ENCODE measurements at regions not wholly inside any gene's neighbourhood (a gene's known extent, or its start where the extent isn't known, plus 50 kb on each side); places are given as distances from the start of the nearest gene placed in this dataset.

DNA sequence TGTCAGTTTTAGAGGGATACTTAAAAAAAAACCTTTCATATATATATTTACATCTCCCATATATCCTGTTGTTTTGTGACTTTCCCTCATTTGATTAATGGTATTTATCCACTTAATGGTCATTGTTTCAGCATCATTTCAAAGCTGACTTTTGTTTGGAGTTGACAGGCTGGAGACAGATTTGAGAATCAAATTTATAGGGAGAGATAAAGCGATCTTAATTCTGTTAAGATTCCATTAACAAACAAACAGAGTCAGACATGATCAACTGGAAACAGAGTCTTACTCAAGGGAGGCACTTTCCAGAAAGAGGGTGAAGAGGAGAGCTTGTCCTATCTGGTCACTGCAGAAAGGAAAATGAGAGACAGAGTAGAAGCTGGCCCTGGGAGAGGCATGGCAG lies 283.4 kb downstream of the TTLL7 start:
- Histone ChIP-seq H3K4ac (ENCODE audit: low read depth, low read length) (no peak overlapping the region), H3K9me3 (ENCODE audit: control insufficient read depth, insufficient read depth, low read length) (no peaks in the 10 kb centered on the region), H4K91ac (ENCODE audit: insufficient read depth, low read depth, low read length) (no peak overlapping the region), H4K5ac (ENCODE audit: low read depth, low read length) (no peak overlapping the region), H4K20me1 (ENCODE audit: insufficient read depth, low read length) (no peaks in the 10 kb centered on the region), H3K27ac (ENCODE audit: insufficient read depth, low read length) (no peak overlapping the region), H3K36me3 (ENCODE audit: control insufficient read depth, insufficient read depth, low read length) (no peaks in the 10 kb centered on the region), H2BK20ac (ENCODE audit: low read depth, low read length) (no peak overlapping the region), H3K23ac (ENCODE audit: low read depth, low read length) (no peak overlapping the region), H2BK15ac (ENCODE audit: low read depth, low read length) (no peak overlapping the region), H3K14ac (replicated peaks; ENCODE audit: low read depth, low read length) (no peak overlapping the region), H3K4me1 (ENCODE audit: control insufficient read depth, insufficient read depth, low read length) (no peaks in the 10 kb centered on the region), H3K9ac (ENCODE audit: low read depth, low read length) (no peak overlapping the region), H3K79me1 (ENCODE audit: low read depth in 1 of 2, low read length in 2 of 2) (no peaks in the 10 kb centered on the region), H2AK9ac (replicated peaks; ENCODE audit: low read depth, low read length, poor library complexity) (no peak overlapping the region), H2AK5ac (ENCODE audit: low read depth, low read length) (no peak overlapping the region), H3K56ac (ENCODE audit: extremely low read depth, insufficient read depth, low read length) (no peak overlapping the region), H2AFZ (replicated peaks; ENCODE audit: low read length, poor library complexity) (no peak overlapping the region), H2BK5ac (ENCODE audit: low read depth, low read length, poor library complexity, severe bottlenecking) (no peak overlapping the region), H3K4me2 (ENCODE audit: low read depth, low read length) (no peak overlapping the region), H3K4me3 (ENCODE audit: insufficient read depth, low read depth, low read length) (no peak overlapping the region), H3K9me1 (ENCODE audit: insufficient read depth, low read length) (no peaks in the 10 kb centered on the region), H3K27me3 (ENCODE audit: control insufficient read depth, insufficient read depth, low read length) (no peaks in the 10 kb centered on the region), H2BK120ac (ENCODE audit: low read depth, low read length) (no peak overlapping the region), H3K18ac (ENCODE audit: low read depth, low read length) (no peak overlapping the region), H4K8ac (ENCODE audit: low read depth in 2 of 2, low read length in 2 of 2) (no peak overlapping the region)
- POLR2A ChIA-PET (ENCODE audit: unreplicated experiment) = no interaction called here
- no peak for TF ChIP-seq CEBPB (IDR thresholded peaks at IDR 0.05; ENCODE audit: low read depth, low read length)
- TF ChIP-seq RCOR1 (IDR thresholded peaks at IDR 0.05; ENCODE audit: insufficient replicate concordance, low read length) = no peak
- TF ChIP-seq, protein P1, sequence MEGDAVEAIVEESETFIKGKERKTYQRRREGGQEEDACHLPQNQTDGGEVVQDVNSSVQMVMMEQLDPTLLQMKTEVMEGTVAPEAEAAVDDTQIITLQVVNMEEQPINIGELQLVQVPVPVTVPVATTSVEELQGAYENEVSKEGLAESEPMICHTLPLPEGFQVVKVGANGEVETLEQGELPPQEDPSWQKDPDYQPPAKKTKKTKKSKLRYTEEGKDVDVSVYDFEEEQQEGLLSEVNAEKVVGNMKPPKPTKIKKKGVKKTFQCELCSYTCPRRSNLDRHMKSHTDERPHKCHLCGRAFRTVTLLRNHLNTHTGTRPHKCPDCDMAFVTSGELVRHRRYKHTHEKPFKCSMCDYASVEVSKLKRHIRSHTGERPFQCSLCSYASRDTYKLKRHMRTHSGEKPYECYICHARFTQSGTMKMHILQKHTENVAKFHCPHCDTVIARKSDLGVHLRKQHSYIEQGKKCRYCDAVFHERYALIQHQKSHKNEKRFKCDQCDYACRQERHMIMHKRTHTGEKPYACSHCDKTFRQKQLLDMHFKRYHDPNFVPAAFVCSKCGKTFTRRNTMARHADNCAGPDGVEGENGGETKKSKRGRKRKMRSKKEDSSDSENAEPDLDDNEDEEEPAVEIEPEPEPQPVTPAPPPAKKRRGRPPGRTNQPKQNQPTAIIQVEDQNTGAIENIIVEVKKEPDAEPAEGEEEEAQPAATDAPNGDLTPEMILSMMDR (conservative IDR thresholded peaks at IDR 0.05; ENCODE audit: low read depth, low read length) = no peak
- TF ChIP-seq RAD21 (IDR thresholded peaks at IDR 0.05; ENCODE audit: low read length) = no peak
- TF ChIP-seq MAZ (IDR thresholded peaks at IDR 0.05; ENCODE audit: borderline replicate concordance, low read depth, low read length) = no peak
- no peak for TF ChIP-seq USF2 (IDR thresholded peaks at IDR 0.05; ENCODE audit: low read depth, low read length)
- no peak for TF ChIP-seq NFE2L2 (IDR thresholded peaks at IDR 0.05; ENCODE audit: low read depth, low read length)
- no peak for TF ChIP-seq CHD1 (IDR thresholded peaks at IDR 0.05; ENCODE audit: low read depth, low read length)
- no peak for TF ChIP-seq MXI1 (IDR thresholded peaks at IDR 0.05; ENCODE audit: borderline replicate concordance, low read depth, low read length)
- TF ChIP-seq MAFK (IDR thresholded peaks at IDR 0.05; ENCODE audit: low read depth, low read length) = no peak
- TF ChIP-seq POLR2A (IDR thresholded peaks at IDR 0.05; ENCODE audit: low read depth, low read length) = no peak
- TF ChIP-seq, protein P2, sequence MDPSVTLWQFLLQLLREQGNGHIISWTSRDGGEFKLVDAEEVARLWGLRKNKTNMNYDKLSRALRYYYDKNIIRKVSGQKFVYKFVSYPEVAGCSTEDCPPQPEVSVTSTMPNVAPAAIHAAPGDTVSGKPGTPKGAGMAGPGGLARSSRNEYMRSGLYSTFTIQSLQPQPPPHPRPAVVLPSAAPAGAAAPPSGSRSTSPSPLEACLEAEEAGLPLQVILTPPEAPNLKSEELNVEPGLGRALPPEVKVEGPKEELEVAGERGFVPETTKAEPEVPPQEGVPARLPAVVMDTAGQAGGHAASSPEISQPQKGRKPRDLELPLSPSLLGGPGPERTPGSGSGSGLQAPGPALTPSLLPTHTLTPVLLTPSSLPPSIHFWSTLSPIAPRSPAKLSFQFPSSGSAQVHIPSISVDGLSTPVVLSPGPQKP (IDR thresholded peaks at IDR 0.05; ENCODE audit: borderline replicate concordance, low read depth, low read length) = no peak
- no peak for TF ChIP-seq BHLHE40 (IDR thresholded peaks at IDR 0.05; ENCODE audit: low read depth, low read length)
- TF ChIP-seq SMC3 (IDR thresholded peaks at IDR 0.05; ENCODE audit: low read depth, low read length) = no peak
- dilution Hi-C loops (cut with HindIII; ENCODE audit: low sequenced_read_pairs, unreplicated experiment) = no loop called here
- WGBS, 2 experiments (ENCODE audit: extremely low coverage in 2 of 2, insufficient read length in 1 of 2) = no CpG with 5 or more reads among the region's 1 CpG
- in situ Hi-C loops (cut with MboI; ENCODE audit: low sequenced_read_pairs) = no loop called here
- ATAC-seq (ENCODE audit: low read depth) (no peak), DNase-seq (no peak)
- intact Hi-C loops (cut with micrococcal nuclease) = no loop called here
- no TSS peak for BruUV-seq (replicated peaks)
- CTCF ChIA-PET = no interaction called here
